Upper lobe of left lung (tissue), 4 donors: ENCODE measurements at regions not wholly inside any gene's neighbourhood (a gene's known extent, or its start where the extent isn't known, plus 50 kb on each side); places are given as distances from the start of the nearest gene placed in this dataset.

Experiments used
- POLR2A ChIP-seq, 4 donors: fragments of 450-650 bp; IDR thresholded peaks; one replicate each; pipeline ENCODE4 v1.5.1; 2016 to 2017; ENCODE audit warnings: antibody characterized with exemption in 4 of 4, mild to moderate bottlenecking in 2 of 4
- POLR2AphosphoS5 ChIP-seq, 2 donors: sonication (generic); formaldehyde crosslinking; IDR thresholded peaks; one replicate each; pipeline ENCODE4 v1.5.1; 2017; ENCODE audit warnings: antibody characterized with exemption in 2 of 2
- TF ChIP-seq, protein P1 (sequence below), 6 experiments: fragments of 450-650 bp in 4 of 6; fragments of 200-600 bp in 2 of 6; sonication (generic) in 2 of 6; IDR thresholded peaks; one replicate each; pipeline ENCODE4 v1.5.1; 2016 to 2019; ENCODE audit warnings: antibody characterized with exemption in 6 of 6

DNA sequence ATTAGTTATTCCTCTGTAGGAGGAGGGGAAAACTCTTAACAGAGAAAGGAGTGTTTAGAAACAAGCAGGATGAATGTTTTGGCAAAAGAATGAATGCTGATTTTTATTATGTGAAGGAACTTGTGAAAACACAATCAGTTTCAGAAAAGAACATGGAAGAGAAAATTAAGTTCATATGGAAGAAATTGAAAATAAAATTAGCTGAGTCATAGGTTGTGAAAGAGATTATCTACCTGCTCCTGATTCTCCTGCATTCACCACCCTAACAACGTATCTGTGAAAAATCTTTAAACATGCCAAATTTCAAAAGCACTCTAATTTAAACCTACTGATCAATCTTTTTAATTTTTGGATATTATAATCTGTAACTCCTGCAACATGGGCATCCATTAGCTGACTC, 227.3 kb upstream of the RSPO3 start:
- TF ChIP-seq, protein P1, sequence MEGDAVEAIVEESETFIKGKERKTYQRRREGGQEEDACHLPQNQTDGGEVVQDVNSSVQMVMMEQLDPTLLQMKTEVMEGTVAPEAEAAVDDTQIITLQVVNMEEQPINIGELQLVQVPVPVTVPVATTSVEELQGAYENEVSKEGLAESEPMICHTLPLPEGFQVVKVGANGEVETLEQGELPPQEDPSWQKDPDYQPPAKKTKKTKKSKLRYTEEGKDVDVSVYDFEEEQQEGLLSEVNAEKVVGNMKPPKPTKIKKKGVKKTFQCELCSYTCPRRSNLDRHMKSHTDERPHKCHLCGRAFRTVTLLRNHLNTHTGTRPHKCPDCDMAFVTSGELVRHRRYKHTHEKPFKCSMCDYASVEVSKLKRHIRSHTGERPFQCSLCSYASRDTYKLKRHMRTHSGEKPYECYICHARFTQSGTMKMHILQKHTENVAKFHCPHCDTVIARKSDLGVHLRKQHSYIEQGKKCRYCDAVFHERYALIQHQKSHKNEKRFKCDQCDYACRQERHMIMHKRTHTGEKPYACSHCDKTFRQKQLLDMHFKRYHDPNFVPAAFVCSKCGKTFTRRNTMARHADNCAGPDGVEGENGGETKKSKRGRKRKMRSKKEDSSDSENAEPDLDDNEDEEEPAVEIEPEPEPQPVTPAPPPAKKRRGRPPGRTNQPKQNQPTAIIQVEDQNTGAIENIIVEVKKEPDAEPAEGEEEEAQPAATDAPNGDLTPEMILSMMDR (IDR thresholded peaks at IDR 0.05): no peak
- TF ChIP-seq POLR2AphosphoS5 (IDR thresholded peaks at IDR 0.05): no peak
- no peak for TF ChIP-seq POLR2A (IDR thresholded peaks at IDR 0.05)
